ENCODE measurements at regions not wholly inside any gene's neighbourhood (a gene's known extent, or its start where the extent isn't known, plus 50 kb on each side); places are given as distances from the start of the nearest gene placed in this dataset.

DNA sequence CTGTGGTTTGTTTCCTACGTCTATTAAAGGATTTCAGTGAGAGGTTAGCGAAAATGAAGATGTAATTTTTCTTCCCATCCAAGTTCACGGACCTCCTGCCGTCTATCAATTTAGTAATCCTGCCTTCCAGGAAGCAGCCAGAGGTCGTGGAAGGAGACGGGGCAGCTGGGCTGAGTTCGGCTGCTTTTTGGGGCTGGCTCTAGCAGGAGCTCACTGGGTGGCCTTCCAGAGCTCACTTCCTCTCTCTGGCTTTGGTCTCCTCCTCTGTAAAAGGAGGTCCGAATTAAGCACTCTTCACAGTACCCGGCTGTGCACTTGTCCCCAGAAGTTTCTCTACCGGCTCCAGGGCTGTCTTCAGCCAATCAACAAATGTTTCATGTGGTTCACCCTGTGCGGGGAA is 295.4 kb downstream of the BCOR start:
- no peak for DNase-seq (ENCODE audit: extremely low read depth in 1 of 2, low read depth in 1 of 2)

DNA sequence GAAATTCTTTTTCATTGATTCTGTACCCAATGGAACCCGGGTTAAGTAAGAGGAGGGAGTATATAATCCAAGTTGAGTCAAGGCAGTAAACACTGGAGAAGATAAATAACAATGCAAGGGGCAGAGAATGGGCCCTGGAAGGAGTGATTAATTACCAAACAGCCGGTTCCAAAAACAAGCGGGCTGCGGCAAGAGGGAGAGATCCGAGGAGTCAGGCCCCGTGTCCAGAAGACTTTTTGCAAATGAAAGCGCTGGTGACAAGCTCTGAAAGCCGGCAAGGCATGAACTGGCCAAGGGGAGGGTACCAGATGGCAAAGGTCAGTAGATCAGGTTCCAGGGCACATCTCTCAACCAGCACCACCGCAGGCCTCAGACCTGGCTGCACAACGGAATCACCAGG is 294.9 kb downstream of the BCOR start:
- no peak for DNase-seq (ENCODE audit: extremely low read depth in 1 of 2, low read depth in 1 of 2)

DNA sequence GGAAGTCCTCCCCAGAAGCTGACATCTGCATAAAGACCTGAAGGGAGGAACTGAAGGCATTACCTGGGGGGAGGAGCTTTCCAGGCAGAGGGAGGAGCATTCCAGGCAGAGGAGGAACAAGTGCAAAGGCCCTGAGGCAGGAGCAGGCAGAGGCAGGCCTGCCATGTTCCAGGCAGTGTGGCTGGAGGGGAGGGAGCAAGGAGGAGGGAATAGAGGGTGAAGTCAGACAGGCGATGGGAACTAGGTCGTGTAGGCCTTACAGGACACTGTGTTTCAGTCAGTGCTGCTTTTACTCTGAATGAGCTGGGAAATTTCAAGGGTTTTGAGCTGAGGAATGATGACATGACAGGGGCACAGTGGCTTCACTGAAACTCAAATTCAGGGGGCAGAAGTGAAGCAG is 292.7 kb downstream of the BCOR start:
- no peak for DNase-seq (ENCODE audit: extremely low read depth in 1 of 2, low read depth in 1 of 2)

DNA sequence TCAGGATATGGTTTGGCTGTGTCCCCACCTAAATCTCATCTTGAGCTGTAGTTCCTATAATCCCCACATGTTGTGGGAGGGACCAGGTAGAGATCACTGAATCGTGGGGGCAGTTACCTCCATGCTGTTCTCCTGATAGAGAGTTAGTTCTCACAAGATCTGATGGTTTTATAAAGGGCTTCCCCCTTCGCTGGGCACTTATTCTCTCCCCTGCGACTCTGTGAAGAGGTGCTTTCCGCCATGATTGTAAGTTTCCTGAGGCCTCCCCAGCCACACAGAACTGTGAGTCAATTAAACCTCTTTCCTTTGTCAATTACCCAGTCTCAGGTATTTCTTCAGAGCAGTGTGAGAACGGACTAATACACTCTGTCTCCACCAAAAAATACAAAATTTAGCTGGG is 291.9 kb downstream of the BCOR start:
- DNase-seq (ENCODE audit: extremely low read depth in 1 of 2, low read depth in 1 of 2) = no peak

- DNase-seq (ENCODE audit: extremely low read depth in 1 of 2, low read depth in 1 of 2) = no peak
These were observed 289.3 kb downstream of the BCOR start for GRCh38 chrX:39808471-39808917.

- no peak for DNase-seq (ENCODE audit: extremely low read depth in 1 of 2, low read depth in 1 of 2)
These were observed 288.4 kb downstream of the BCOR start for GRCh38 chrX:39809331-39809730.

DNA sequence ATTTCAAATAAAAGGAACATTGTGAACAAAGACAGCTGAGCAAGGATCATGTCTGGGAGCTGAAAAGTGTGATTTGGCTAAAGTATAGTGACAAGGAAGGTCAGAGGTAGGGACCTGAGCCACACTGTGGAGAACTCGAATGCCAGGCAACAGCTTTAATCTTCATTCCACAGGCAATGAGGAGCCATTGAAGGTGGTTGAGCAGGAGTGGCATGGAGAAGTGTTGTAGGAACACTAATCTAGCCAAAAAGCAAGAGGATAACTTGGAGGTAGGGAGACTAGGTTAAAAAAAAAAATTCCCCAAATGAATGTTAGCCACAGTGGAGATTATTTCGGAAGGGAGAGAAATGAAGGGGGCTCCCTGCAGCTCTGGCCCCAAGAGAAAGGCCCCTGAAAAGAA is 286.9 kb downstream of the BCOR start:
- no peak for DNase-seq (ENCODE audit: extremely low read depth in 1 of 2, low read depth in 1 of 2)

GRCh38 chrX:39811376-39811775 is 286.4 kb downstream of the BCOR start:
- no peak for DNase-seq (ENCODE audit: extremely low read depth in 1 of 2, low read depth in 1 of 2)

DNA sequence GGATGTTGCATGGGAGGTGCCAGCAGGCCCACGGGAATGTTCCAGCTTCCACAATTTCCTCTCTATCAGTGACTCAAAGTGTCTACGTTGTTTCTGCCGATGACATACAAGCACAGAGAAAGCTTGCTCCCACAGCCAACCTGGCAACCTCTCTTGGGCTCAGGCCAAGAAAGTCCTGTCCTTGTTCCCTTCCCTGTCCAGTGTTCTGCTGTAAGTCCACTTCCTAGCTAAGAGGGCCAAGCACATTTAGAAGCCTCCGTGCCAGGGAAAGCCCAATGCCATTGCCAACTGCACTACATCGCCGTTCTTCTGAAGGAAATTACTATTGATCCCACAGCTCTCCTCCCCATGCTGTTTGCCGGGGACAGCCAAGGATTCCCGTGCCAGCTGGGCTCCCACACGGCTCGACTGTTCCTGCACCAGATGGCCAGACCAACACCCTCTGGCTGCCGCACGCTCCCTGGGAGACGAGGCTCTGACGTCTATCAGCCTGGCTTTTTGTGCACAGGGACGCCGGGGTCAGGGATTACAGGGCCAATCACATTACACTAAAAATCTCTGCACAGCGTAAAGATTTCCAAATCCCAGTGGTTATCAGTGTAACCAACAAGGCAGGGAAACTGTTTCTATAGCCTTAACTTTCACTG is 284.0 kb downstream of the BCOR start:
- DNase-seq (ENCODE audit: extremely low read depth in 1 of 2, low read depth in 1 of 2) = no peak

DNA sequence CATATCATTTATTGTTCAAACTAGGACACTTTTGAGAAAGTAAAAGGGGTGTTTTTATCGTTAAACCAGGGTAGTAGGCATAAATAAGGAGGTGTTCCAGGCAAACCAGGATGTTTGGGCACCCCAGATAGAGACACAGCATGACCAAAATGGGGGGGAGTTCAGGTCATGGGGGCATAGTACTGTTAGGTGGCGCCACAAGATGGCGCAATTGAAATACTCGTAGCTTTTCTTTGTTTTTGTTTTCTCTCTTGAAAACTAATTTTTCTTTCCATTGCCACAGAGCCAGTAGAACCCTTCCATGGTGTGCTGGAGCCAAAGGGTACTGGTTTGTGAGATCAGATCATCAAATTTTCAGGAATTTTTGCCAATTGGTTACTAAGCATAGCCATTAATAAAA is 283.4 kb downstream of the BCOR start:
- no peak for DNase-seq (ENCODE audit: extremely low read depth in 1 of 2, low read depth in 1 of 2)

- peak in 1 of 2 donors; percentile 29 for DNase-seq (ENCODE audit: extremely low read depth in 1 of 2, low read depth in 1 of 2)
These were observed 282.1 kb downstream of the BCOR start for GRCh38 chrX:39815631-39816030.

GRCh38 chrX:39816871-39817731 is 280.7 kb downstream of the BCOR start:
- DNase-seq (ENCODE audit: extremely low read depth in 1 of 2, low read depth in 1 of 2) = no peak

DNA sequence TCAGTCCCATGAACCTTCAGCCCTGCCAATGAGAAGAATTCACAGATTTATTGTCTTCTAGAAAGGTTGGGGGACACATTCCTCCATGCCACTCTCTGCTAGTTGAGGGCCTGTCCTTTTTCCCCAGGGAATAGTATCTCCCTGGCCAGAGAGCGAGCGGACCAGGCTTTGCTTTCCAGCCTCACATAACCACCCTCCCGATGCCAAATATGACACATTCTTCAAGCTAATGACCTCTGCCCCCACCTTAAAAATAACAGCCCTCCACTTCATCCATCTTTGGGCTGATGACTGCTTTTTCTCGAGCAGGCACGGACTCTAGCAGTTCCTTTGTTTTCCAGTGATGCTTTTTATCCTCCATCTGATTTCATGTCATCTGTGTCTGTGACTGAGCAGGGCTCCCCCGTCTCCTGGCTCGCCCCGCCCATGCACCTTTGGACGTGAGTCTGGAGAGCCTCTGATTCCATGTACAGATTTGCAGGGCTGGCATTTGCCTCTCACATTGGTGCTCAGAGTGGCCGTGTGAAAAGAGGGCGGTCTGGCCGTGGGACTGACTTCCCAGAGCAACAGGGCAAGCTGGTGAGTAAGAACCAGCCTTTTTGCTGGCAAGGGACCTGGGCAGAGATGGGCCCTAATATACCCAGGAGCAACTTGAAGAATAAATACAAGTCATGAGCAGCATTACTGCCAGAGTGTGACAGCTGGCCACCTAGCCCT is 279.8 kb downstream of the BCOR start:
- DNase-seq (ENCODE audit: extremely low read depth in 1 of 2, low read depth in 1 of 2) = no peak

GRCh38 chrX:39818750-39819149 is 279.0 kb downstream of the BCOR start:
- no peak for DNase-seq (ENCODE audit: extremely low read depth in 1 of 2, low read depth in 1 of 2)

DNA sequence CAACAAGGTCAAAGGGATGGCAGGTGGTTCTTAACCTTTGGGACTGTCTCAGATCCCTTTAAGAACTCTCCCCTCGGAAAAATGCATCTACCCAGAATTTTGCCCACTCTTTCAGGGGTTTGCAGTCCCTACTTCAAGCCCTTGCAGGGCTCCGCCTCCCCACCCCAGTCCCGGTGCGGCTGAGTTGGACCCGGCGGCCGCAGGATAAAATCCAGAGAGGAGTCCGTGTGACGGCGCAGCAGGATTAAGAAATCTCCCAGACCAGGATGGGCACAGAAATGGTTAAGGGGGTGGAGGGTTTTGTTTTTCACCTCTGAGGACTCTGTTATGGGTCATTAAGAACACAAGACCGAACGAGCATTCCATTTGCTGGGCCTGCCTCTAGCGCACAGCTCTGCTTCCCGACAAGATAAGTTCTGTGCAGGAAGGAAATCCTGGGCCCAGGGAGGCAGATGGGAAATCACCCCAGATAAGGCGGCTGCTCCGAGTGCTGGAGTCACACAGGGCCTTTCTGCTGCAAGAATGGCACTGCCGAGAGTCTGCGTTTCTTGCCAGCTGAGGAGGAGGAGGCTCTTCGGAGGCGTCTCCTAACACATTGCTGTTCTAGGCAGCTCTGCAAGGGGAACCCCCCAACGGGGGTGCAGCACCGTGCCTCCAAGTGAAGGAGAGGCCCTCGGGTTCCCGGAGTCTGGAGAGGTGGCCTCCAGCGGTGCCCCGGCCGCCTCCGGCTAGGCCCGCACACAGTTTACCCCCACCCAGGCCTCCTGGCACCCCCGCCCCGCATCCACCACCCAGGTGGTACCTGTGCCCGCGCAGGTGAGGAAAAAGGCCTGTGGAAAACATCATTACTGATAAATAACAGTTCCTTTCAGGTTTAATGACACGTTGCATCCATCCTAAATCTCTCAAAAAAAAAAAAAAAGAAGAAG is 277.6 kb downstream of the BCOR start:
- DNase-seq (ENCODE audit: extremely low read depth in 1 of 2, low read depth in 1 of 2) = no peak

DNA sequence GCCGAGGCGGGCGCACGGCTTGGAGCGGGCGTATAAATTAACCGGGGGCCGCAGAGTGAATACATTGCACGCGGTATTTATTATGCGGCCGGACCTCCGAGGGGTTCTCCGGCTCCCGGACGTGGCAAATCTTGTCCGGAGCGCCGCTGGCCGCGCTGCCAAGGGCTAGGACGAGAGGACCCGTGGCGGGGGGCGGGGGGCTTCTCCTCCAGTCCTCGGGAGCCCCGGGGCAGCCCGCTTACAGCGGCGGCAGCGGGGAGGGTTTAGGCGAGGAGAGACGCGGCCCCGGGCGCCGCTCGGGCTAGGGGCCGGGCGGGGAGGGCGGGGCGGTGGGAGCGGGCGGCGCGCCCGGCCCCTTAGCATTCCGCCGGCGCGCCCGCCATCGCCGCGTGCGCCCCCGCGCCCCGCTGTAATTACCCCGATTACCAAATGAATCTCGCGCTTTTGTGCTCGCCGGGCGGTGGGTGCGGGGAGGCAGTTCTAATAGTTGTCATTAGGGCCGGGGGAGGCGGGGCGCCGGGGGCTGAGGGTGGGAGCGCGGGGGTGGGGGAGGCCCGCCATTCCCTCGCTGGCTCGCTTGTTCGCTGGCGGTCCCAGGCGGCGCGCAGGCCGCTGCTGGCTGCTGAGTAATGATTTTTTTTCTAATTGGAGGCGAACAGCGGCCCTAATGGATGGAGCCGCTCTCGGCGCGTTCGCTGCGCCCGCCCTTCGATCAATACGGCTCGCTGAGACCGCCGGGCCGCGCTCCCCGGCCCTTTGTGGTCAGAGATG is 276.6 kb downstream of the BCOR start:
- DNase-seq (ENCODE audit: extremely low read depth in 1 of 2, low read depth in 1 of 2) = no peak

- DNase-seq (ENCODE audit: extremely low read depth in 1 of 2, low read depth in 1 of 2) = no peak
These were observed 276.1 kb downstream of the BCOR start for GRCh38 chrX:39821709-39822095.

DNA sequence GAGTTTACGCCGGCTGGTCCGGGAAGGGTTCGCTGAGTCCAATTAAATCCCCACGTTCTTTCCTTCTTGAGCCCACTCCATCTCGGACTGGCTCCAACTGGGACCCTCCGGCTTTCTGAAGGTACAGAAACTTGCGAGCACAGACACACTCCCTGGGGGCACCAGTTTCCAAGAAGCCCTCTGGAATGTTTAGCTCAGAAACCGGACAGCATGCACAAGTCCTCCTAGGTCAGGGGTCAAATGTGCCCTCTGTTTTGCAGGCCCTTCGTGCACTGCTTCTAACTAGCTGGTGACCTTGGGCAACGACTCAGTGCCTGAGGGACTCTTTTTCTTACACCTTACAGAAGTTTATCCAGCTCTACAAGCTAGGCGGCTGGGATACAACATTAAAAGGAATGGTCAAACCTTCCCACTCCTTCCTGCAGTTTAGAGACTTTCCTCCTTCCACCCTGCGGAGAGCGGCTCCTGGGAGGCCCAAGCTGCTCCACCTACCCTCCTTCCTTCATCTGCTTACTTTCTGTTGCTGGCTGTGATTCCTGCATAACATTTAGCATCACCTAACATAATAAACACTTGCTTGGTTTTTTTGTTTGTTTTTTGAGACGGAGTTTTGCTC is 275.5 kb downstream of the BCOR start:
- no peak for DNase-seq (ENCODE audit: extremely low read depth in 1 of 2, low read depth in 1 of 2)

GRCh38 chrX:39823424-39823823 is 274.3 kb downstream of the BCOR start:
- DNase-seq (ENCODE audit: extremely low read depth in 1 of 2, low read depth in 1 of 2) = no peak

GRCh38 chrX:39823854-39824253 is 273.9 kb downstream of the BCOR start:
- DNase-seq (ENCODE audit: extremely low read depth in 1 of 2, low read depth in 1 of 2) = no peak

Data from stimulated activated CD8-positive, alpha-beta memory T cell treated with anti-CD3 and anti-CD28 coated beads, Interleukin-7, amount 100 ng/mL, for 48 hours (primary cell).